ENCODE measurements at regions not wholly inside any gene's neighbourhood (a gene's known extent, or its start where the extent isn't known, plus 50 kb on each side); places are given as distances from the start of the nearest gene placed in this dataset.

DNA sequence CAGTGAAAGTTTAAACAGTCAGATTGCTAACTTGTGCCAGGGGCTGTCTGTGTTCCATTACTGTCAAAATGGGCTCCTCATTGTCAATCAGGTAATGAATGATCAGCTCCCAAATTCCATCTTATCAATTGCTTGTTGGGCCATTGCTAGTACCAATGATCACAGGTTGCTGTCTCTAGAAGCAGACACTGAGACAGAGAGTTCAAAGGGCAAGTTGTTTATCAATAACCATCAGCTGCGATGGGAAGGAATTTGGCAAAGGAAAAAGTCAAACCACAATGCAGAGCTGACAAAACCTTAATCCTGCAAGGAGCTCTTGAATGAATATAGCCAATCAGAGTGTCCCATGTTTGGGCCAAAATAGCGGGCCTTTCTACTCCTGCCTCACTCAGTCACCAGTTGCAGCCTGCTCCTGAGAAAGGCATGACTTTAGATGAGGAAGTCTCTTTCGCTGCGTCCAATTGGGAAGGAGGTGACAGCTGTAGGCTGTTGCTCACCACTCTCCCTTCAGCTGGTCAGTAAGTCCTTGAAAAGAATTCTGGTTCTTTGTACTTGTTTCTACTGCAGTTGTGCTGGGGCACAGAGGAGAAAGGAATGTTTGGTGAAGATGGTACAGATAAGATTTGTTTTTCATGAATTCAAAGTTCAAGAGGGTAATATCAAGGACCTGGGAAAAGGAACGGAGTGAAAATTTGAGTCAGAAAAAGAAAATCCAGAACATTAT lies 179.2 kb upstream of the PDE3A start:
- H3K9ac ChIP-seq (ENCODE audit: low read depth in 1 of 2, low read length in 2 of 2), result no peak overlapping the region
- no peak overlapping the region for H3K27ac ChIP-seq (ENCODE audit: low read depth in 1 of 2, low read length in 2 of 2)
- H3K27me3 ChIP-seq (ENCODE audit: control insufficient read depth in 4 of 4, insufficient read depth in 4 of 4, low read length in 3 of 4), result no peaks in the 10 kb centered on the region
- WGBS, result 47% methylated on average over 5 of the region's 5 CpGs
- H3K4me1 ChIP-seq (ENCODE audit: control insufficient read depth in 4 of 4, insufficient read depth in 4 of 4, low read length in 3 of 4), result peaks cover 0 to 8% (median 3%) of the 10 kb centered on the region in 4 donors
- TF ChIP-seq, protein P1, sequence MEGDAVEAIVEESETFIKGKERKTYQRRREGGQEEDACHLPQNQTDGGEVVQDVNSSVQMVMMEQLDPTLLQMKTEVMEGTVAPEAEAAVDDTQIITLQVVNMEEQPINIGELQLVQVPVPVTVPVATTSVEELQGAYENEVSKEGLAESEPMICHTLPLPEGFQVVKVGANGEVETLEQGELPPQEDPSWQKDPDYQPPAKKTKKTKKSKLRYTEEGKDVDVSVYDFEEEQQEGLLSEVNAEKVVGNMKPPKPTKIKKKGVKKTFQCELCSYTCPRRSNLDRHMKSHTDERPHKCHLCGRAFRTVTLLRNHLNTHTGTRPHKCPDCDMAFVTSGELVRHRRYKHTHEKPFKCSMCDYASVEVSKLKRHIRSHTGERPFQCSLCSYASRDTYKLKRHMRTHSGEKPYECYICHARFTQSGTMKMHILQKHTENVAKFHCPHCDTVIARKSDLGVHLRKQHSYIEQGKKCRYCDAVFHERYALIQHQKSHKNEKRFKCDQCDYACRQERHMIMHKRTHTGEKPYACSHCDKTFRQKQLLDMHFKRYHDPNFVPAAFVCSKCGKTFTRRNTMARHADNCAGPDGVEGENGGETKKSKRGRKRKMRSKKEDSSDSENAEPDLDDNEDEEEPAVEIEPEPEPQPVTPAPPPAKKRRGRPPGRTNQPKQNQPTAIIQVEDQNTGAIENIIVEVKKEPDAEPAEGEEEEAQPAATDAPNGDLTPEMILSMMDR (IDR thresholded peaks at IDR 0.05; ENCODE audit: low read depth, low read length, missing input control), result no peak
- no peak for TF ChIP-seq NR2F2 (IDR thresholded peaks at IDR 0.05)
- TF ChIP-seq JUND (IDR thresholded peaks at IDR 0.05), result no peak
- TF ChIP-seq HNF4A (conservative IDR thresholded peaks at IDR 0.05), result peak; percentile 16 to 31
- H3K4me3 ChIP-seq (ENCODE audit: low read depth in 1 of 3, low read length in 3 of 3), result no peak overlapping the region
- H3K9me3 ChIP-seq (ENCODE audit: control insufficient read depth in 4 of 4, low read length in 3 of 4), result no peaks in the 10 kb centered on the region
- DNase-seq (ENCODE audit: low spot score), result no peak
- no peaks in the 10 kb centered on the region for H3K36me3 ChIP-seq (ENCODE audit: control insufficient read depth in 4 of 4, insufficient read depth in 3 of 4, low read depth in 1 of 4, low read length in 3 of 4)

DNA sequence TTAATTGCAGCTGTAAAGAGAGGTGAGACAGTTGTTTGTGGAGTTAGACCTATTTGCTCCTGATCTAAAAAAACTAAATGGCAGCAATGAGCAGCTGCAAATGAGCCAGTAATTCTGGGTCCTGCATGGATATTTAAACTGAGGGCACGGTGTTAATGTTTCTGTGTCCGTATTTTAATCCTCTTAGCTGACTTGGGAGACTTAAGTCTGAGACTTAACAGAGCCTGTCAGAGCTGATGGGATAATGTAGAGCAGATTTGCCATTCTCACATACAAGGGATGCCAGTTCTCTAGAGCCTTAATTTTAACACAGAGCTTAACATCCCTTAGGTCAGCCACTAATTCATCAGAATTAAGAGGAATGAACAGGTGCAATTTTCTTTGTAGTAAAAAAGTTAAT lies 178.6 kb upstream of the PDE3A start:
- H3K36me3 ChIP-seq (ENCODE audit: control insufficient read depth in 4 of 4, insufficient read depth in 3 of 4, low read depth in 1 of 4, low read length in 3 of 4), result no peaks in the 10 kb centered on the region
- 86% methylated on average over 2 of the region's 2 CpGs for WGBS
- H3K27me3 ChIP-seq (ENCODE audit: control insufficient read depth in 4 of 4, insufficient read depth in 4 of 4, low read length in 3 of 4), result no peaks in the 10 kb centered on the region
- H3K4me1 ChIP-seq (ENCODE audit: control insufficient read depth in 4 of 4, insufficient read depth in 4 of 4, low read length in 3 of 4), result peaks cover 0 to 8% (median 3%) of the 10 kb centered on the region in 4 donors
- H3K4me3 ChIP-seq (ENCODE audit: low read depth in 1 of 3, low read length in 3 of 3), result no peak overlapping the region
- DNase-seq (ENCODE audit: low spot score), result no peak
- TF ChIP-seq RXRA (IDR thresholded peaks at IDR 0.05) (no peak), RAD21 (IDR thresholded peaks at IDR 0.05) (no peak), FOXA1 (IDR thresholded peaks at IDR 0.05) (no peak), EGR1 (IDR thresholded peaks at IDR 0.05; ENCODE audit: low read depth in 2 of 2) (no peak)
- H3K27ac ChIP-seq (ENCODE audit: low read depth in 1 of 2, low read length in 2 of 2), result no peak overlapping the region
- no peaks in the 10 kb centered on the region for H3K9me3 ChIP-seq (ENCODE audit: control insufficient read depth in 4 of 4, low read length in 3 of 4)
- H3K9ac ChIP-seq (ENCODE audit: low read depth in 1 of 2, low read length in 2 of 2), result no peak overlapping the region

DNA sequence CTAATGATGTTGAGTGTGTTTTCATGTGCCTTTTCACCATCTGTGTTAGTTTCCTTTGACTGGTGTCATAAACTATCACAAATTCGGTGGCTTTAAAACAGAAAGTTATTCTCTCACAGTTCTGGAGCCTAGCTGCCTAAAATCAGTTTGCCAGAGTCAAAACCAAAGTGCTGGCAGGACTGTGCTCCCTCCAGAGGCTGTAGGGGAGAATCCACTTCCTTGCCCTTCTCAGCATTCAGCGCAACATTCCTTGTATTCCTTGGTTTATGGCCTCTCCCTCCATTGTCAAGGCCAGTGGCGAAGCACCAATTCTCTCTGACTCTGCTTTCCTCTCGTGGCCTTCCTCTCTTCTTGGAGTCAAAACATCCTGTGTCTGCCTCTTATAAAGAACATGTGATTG lies 174.2 kb upstream of the PDE3A start:
- Histone ChIP-seq H3K36me3 (ENCODE audit: control insufficient read depth in 4 of 4, insufficient read depth in 3 of 4, low read depth in 1 of 4, low read length in 3 of 4) (no peaks in the 10 kb centered on the region), H3K9ac (ENCODE audit: low read depth in 1 of 2, low read length in 2 of 2) (no peak overlapping the region), H3K27ac (ENCODE audit: low read depth in 1 of 2, low read length in 2 of 2) (no peak overlapping the region), H3K4me3 (ENCODE audit: low read depth in 1 of 3, low read length in 3 of 3) (no peak overlapping the region), H3K27me3 (ENCODE audit: control insufficient read depth in 4 of 4, insufficient read depth in 4 of 4, low read length in 3 of 4) (no peaks in the 10 kb centered on the region), H3K9me3 (ENCODE audit: control insufficient read depth in 4 of 4, low read length in 3 of 4) (no peaks in the 10 kb centered on the region), H3K4me1 (ENCODE audit: control insufficient read depth in 4 of 4, insufficient read depth in 4 of 4, low read length in 3 of 4) (peaks cover 0 to 4% (median 1%) of the 10 kb centered on the region in 4 donors)
- 52% methylated on average over 4 of the region's 4 CpGs for WGBS
- TF ChIP-seq RAD21 (IDR thresholded peaks at IDR 0.05) (peak; percentile 71 to 73), SP1 (IDR thresholded peaks at IDR 0.05) (no peak), HNF4G (IDR thresholded peaks at IDR 0.05) (no peak), TAF1 (conservative IDR thresholded peaks at IDR 0.05) (no peak), FOXA1 (IDR thresholded peaks at IDR 0.05) (no peak), HNF4A (conservative IDR thresholded peaks at IDR 0.05) (no peak), JUND (IDR thresholded peaks at IDR 0.05) (no peak)
- TF ChIP-seq, protein P2, sequence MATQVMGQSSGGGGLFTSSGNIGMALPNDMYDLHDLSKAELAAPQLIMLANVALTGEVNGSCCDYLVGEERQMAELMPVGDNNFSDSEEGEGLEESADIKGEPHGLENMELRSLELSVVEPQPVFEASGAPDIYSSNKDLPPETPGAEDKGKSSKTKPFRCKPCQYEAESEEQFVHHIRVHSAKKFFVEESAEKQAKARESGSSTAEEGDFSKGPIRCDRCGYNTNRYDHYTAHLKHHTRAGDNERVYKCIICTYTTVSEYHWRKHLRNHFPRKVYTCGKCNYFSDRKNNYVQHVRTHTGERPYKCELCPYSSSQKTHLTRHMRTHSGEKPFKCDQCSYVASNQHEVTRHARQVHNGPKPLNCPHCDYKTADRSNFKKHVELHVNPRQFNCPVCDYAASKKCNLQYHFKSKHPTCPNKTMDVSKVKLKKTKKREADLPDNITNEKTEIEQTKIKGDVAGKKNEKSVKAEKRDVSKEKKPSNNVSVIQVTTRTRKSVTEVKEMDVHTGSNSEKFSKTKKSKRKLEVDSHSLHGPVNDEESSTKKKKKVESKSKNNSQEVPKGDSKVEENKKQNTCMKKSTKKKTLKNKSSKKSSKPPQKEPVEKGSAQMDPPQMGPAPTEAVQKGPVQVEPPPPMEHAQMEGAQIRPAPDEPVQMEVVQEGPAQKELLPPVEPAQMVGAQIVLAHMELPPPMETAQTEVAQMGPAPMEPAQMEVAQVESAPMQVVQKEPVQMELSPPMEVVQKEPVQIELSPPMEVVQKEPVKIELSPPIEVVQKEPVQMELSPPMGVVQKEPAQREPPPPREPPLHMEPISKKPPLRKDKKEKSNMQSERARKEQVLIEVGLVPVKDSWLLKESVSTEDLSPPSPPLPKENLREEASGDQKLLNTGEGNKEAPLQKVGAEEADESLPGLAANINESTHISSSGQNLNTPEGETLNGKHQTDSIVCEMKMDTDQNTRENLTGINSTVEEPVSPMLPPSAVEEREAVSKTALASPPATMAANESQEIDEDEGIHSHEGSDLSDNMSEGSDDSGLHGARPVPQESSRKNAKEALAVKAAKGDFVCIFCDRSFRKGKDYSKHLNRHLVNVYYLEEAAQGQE (IDR thresholded peaks at IDR 0.05), result no peak
- TF ChIP-seq, protein P1 (IDR thresholded peaks at IDR 0.05; ENCODE audit: low read depth, low read length, missing input control), result peak; percentile 18
- TF ChIP-seq, protein P3, sequence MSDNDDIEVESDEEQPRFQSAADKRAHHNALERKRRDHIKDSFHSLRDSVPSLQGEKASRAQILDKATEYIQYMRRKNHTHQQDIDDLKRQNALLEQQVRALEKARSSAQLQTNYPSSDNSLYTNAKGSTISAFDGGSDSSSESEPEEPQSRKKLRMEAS (IDR thresholded peaks at IDR 0.05), result no peak
- TF ChIP-seq, protein P4, sequence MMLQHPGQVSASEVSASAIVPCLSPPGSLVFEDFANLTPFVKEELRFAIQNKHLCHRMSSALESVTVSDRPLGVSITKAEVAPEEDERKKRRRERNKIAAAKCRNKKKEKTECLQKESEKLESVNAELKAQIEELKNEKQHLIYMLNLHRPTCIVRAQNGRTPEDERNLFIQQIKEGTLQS (IDR thresholded peaks at IDR 0.05), result no peak
- DNase-seq (ENCODE audit: low spot score), result no peak
